Natural killer cell (primary cell): ENCODE measurements at regions not wholly inside any gene's neighbourhood (a gene's known extent, or its start where the extent isn't known, plus 50 kb on each side); places are given as distances from the start of the nearest gene placed in this dataset.

Experiments used
- ATAC-seq, 3 donors: fragments of 150-1000 bp in 2 of 3; fragments of 200-7000 bp in 1 of 3; cut with Tn5 transposase; 1 replicate in 1 of 3; 2 replicates in 2 of 3; pipeline ENCODE4 v1.10.0; 2021; ENCODE audit warnings: mild to moderate bottlenecking in 2 of 3, moderate library complexity in 2 of 3
- DNase-seq, 2 donors: peaks; one replicate each; pipeline versions ENCODE4 v3.0.0 to v3.0.0-alpha.2; 2013 to 2021; ENCODE audit warnings: mixed read lengths in 1 of 2
- H3K27ac ChIP-seq: one replicate; pipeline ENCODE4 v1.5.1; 2013; ENCODE audit warnings: mild to moderate bottlenecking, low read length
- H3K27me3 ChIP-seq: one replicate; pipeline ENCODE4 v1.6.1; 2013; ENCODE audit warnings: low read length; ENCODE audit not compliant: control insufficient read depth, insufficient read depth
- H3K36me3 ChIP-seq: one replicate; pipeline ENCODE4 v1.6.1; 2013; ENCODE audit warnings: low read length; ENCODE audit not compliant: control insufficient read depth, insufficient read depth
- H3K4me1 ChIP-seq: one replicate; pipeline ENCODE4 v1.6.1; 2013; ENCODE audit warnings: low read length; ENCODE audit not compliant: control insufficient read depth, insufficient read depth
- H3K4me3 ChIP-seq: one replicate; pipeline ENCODE4 v1.5.1; 2013; ENCODE audit warnings: low read length
- H3K9me3 ChIP-seq: one replicate; pipeline ENCODE4 v1.6.1; 2013; ENCODE audit warnings: low read length; ENCODE audit not compliant: control insufficient read depth, insufficient read depth
- H3K27ac Mint-ChIP-seq, 2 donors: one replicate each; pipeline ENCODE4 v1.8.0; 2022; ENCODE audit warnings: mild to moderate bottlenecking in 2 of 2, mixed read lengths in 2 of 2, moderate library complexity in 1 of 2
- H3K27me3 Mint-ChIP-seq, 2 donors: one replicate each; pipeline ENCODE4 v1.8.0; 2022; ENCODE audit warnings: low read depth in 2 of 2, mixed read lengths in 2 of 2
- H3K36me3 Mint-ChIP-seq: one replicate; pipeline ENCODE4 v1.8.0; 2022; ENCODE audit warnings: mixed read lengths
- H3K4me1 Mint-ChIP-seq, 2 donors: one replicate each; pipeline ENCODE4 v1.8.0; 2022; ENCODE audit warnings: mixed read lengths in 2 of 2
- H3K4me3 Mint-ChIP-seq: one replicate; pipeline ENCODE4 v1.8.0; 2022; ENCODE audit warnings: mild to moderate bottlenecking, moderate library complexity, mixed read lengths
- H3K9me3 Mint-ChIP-seq, 2 donors: one replicate each; pipeline ENCODE4 v1.8.0; 2022; ENCODE audit warnings: mixed read lengths in 2 of 2
- WGBS: methylation state at CpG from one replicate; pipeline ENCODE4 v1.1.7; 2013; ENCODE audit warnings: missing lambda C conversion rate; ENCODE audit not compliant: insufficient coverage; 5-methylcytosine and 5-hydroxymethylcytosine counted together
- intact Hi-C: fragments of 100-400 bp; cut with micrococcal nuclease; formaldehyde crosslinking; loops from one replicate; pipeline ENCODE4 v1.14.2; 2022
- TF ChIP-seq, protein P1 (sequence below): fragments of 200-600 bp; IDR thresholded peaks from one replicate; pipeline ENCODE4 v1.8.0; 2022; ENCODE audit warnings: antibody characterized with exemption

DNA sequence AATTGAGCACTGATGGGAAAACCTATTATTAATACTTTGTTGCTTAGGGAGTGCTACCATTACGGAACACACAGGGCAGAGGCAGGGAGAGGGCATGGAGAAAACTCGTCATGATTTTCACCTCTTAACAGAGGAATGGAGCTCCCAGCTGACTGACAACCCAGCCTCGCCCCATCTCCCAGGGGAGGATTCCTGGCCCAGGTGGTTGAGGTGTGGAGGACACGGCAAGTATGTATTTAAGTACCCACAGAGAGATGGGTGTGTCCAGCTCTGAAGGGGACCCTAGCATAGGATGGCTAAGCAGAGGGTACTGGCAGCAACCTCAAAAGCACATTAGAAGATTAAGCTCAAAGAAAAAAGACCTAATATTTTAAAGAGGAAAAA, 261.9 kb upstream of the MOCS1 start:
- Histone ChIP-seq H3K36me3 (no peaks in the 10 kb centered on the region), H3K27ac (no peak overlapping the region), H3K9me3 (no peaks in the 10 kb centered on the region), H3K27me3 (no peaks in the 10 kb centered on the region), H3K4me1 (no peaks in the 10 kb centered on the region), H3K4me3 (no peak overlapping the region)
- Mint-ChIP-seq H3K27ac (no peak overlapping the region), H3K4me1 (no peaks in the 10 kb centered on the region), H3K27me3 (peaks cover 7 to 8% of the 10 kb centered on the region in 2 donors), H3K4me3 (no peak overlapping the region), H3K36me3 (no peaks in the 10 kb centered on the region), H3K9me3 (no peaks in the 10 kb centered on the region)
- ATAC-seq (no peak), DNase-seq (no peak)
- TF ChIP-seq, protein P1, sequence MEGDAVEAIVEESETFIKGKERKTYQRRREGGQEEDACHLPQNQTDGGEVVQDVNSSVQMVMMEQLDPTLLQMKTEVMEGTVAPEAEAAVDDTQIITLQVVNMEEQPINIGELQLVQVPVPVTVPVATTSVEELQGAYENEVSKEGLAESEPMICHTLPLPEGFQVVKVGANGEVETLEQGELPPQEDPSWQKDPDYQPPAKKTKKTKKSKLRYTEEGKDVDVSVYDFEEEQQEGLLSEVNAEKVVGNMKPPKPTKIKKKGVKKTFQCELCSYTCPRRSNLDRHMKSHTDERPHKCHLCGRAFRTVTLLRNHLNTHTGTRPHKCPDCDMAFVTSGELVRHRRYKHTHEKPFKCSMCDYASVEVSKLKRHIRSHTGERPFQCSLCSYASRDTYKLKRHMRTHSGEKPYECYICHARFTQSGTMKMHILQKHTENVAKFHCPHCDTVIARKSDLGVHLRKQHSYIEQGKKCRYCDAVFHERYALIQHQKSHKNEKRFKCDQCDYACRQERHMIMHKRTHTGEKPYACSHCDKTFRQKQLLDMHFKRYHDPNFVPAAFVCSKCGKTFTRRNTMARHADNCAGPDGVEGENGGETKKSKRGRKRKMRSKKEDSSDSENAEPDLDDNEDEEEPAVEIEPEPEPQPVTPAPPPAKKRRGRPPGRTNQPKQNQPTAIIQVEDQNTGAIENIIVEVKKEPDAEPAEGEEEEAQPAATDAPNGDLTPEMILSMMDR = no peak
- intact Hi-C loops = no loop called here
- 75% methylated on average over 4 of the region's 4 CpGs for WGBS

GRCh38 chr6:40195428-40196134, 261.3 kb upstream of the MOCS1 start:
- Histone ChIP-seq H3K4me1 (no peaks in the 10 kb centered on the region), H3K36me3 (no peaks in the 10 kb centered on the region), H3K4me3 (no peak overlapping the region), H3K9me3 (no peaks in the 10 kb centered on the region), H3K27me3 (no peaks in the 10 kb centered on the region), H3K27ac (no peak overlapping the region)
- intact Hi-C loops = no loop called here
- Mint-ChIP-seq H3K4me3 (no peak overlapping the region), H3K9me3 (no peaks in the 10 kb centered on the region), H3K36me3 (no peaks in the 10 kb centered on the region), H3K27me3 (peaks cover 5 to 11% of the 10 kb centered on the region in 2 donors), H3K27ac (no peak overlapping the region), H3K4me1 (no peaks in the 10 kb centered on the region)
- TF ChIP-seq, protein P1 = no peak
- ATAC-seq = no peak
- 88% methylated on average over 11 of the region's 11 CpGs for WGBS
- no peak for DNase-seq

- Histone ChIP-seq H3K9me3 (no peaks in the 10 kb centered on the region), H3K36me3 (no peaks in the 10 kb centered on the region), H3K4me1 (no peaks in the 10 kb centered on the region), H3K27ac (no peak overlapping the region), H3K27me3 (no peaks in the 10 kb centered on the region), H3K4me3 (no peak overlapping the region)
- 94% methylated on average over 2 of the region's 3 CpGs for WGBS
- intact Hi-C loops = no loop called here
- TF ChIP-seq, protein P1 = no peak
- H3K4me3 Mint-ChIP-seq = no peak overlapping the region
- ATAC-seq (no peak), DNase-seq (no peak)
- no peaks in the 10 kb centered on the region for H3K9me3 Mint-ChIP-seq
- H3K36me3 Mint-ChIP-seq = no peaks in the 10 kb centered on the region
- H3K27ac Mint-ChIP-seq = no peak overlapping the region
- H3K4me1 Mint-ChIP-seq = no peaks in the 10 kb centered on the region
- H3K27me3 Mint-ChIP-seq = peaks cover 0 to 9% of the 10 kb centered on the region in 2 donors
Measured at GRCh38 chr6:40194447-40195170, 260.3 kb upstream of the MOCS1 start.
